H9 (cell line): ENCODE measurements at regions not wholly inside any gene's neighbourhood (a gene's known extent, or its start where the extent isn't known, plus 50 kb on each side); places are given as distances from the start of the nearest gene placed in this dataset.

Experiments
- DNase-seq: peaks from one replicate; pipeline ENCODE4 v3.0.0-alpha.2; 2017
- H2AFZ ChIP-seq: one replicate; pipeline ENCODE4 v1.6.1; 2013; ENCODE audit warnings: mild to moderate bottlenecking, low read length, control low read depth, moderate library complexity
- H2AK5ac ChIP-seq: 2 replicates; pipeline ENCODE4 v1.6.1; 2013; ENCODE audit warnings: low read length, control low read depth, mixed read lengths; ENCODE audit not compliant: insufficient read length
- H2BK120ac ChIP-seq: one replicate; pipeline ENCODE4 v1.6.1; 2013; ENCODE audit warnings: low read depth, mild to moderate bottlenecking, low read length, control low read depth, inconsistent platforms; ENCODE audit not compliant: poor library complexity, severe bottlenecking
- H2BK12ac ChIP-seq: 2 replicates; pipeline ENCODE4 v1.6.1; 2013; ENCODE audit warnings: low read length, control low read depth, mixed read lengths, low read depth; ENCODE audit not compliant: insufficient read length
- H2BK15ac ChIP-seq: 2 replicates; pipeline ENCODE4 v1.6.1; 2013; ENCODE audit warnings: low read depth, low read length, control low read depth
- H2BK20ac ChIP-seq: one replicate; pipeline ENCODE4 v1.6.1; 2013; ENCODE audit warnings: low read depth, mild to moderate bottlenecking, low read length, control low read depth, inconsistent platforms; ENCODE audit not compliant: poor library complexity, severe bottlenecking
- H2BK5ac ChIP-seq: 2 replicates; pipeline ENCODE4 v1.6.1; 2013; ENCODE audit warnings: low read length, control low read depth, mixed read lengths; ENCODE audit not compliant: insufficient read length
- H3K14ac ChIP-seq: 2 replicates; pipeline ENCODE4 v1.6.1; 2013; ENCODE audit warnings: low read length, control low read depth; ENCODE audit not compliant: insufficient read depth
- H3K18ac ChIP-seq: 2 replicates; pipeline ENCODE4 v1.6.1; 2013; ENCODE audit warnings: low read depth, mild to moderate bottlenecking, mixed read lengths, low read length, control low read depth; ENCODE audit not compliant: insufficient read length
- H3K23ac ChIP-seq: 2 replicates; pipeline ENCODE4 v1.6.1; 2013; ENCODE audit warnings: low read length, control low read depth, mixed read lengths, low read depth; ENCODE audit not compliant: insufficient read length
- H3K23me2 ChIP-seq: 2 replicates; pipeline ENCODE4 v1.6.1; 2013; ENCODE audit warnings: low read depth, mild to moderate bottlenecking, mixed read lengths, low read length, control low read depth; ENCODE audit not compliant: insufficient read length, poor library complexity, severe bottlenecking
- H3K27ac ChIP-seq: 2 replicates; pipeline ENCODE4 v1.5.1; 2013; ENCODE audit warnings: low read length, control low read depth, mixed read lengths, low read depth; ENCODE audit not compliant: insufficient read length
- H3K27me3 ChIP-seq: 2 replicates; pipeline ENCODE4 v1.6.1; 2013; ENCODE audit warnings: low read length, control low read depth, inconsistent platforms; ENCODE audit not compliant: insufficient read depth
- H3K4ac ChIP-seq: 2 replicates; pipeline ENCODE4 v1.6.1; 2013; ENCODE audit warnings: low read depth, mild to moderate bottlenecking, control low read depth, inconsistent platforms, low read length, moderate library complexity
- H3K4me1 ChIP-seq: 2 replicates; pipeline ENCODE4 v1.6.1; 2013; ENCODE audit warnings: low read length, control low read depth, inconsistent platforms; ENCODE audit not compliant: insufficient read depth
- H3K4me2 ChIP-seq: 2 replicates; pipeline ENCODE4 v1.6.1; 2013; ENCODE audit warnings: low read length, control low read depth, mixed read lengths; ENCODE audit not compliant: insufficient read length, insufficient read depth
- H3K56ac ChIP-seq: 2 replicates; pipeline ENCODE4 v1.6.1; 2013; ENCODE audit warnings: low read depth, mild to moderate bottlenecking, mixed read lengths, low read length, control low read depth; ENCODE audit not compliant: insufficient read length
- H3K79me1 ChIP-seq: 2 replicates; pipeline ENCODE4 v1.6.1; 2013; ENCODE audit warnings: low read depth, mild to moderate bottlenecking, moderate library complexity, low read length, control low read depth, inconsistent platforms; ENCODE audit not compliant: insufficient read depth, poor library complexity, severe bottlenecking
- H3K79me2 ChIP-seq: 2 replicates; pipeline ENCODE4 v1.6.1; 2013; ENCODE audit warnings: low read length, control low read depth, inconsistent platforms; ENCODE audit not compliant: insufficient read depth
- H3K9ac ChIP-seq: 2 replicates; pipeline ENCODE4 v1.6.1; 2013; ENCODE audit warnings: low read length, control low read depth, mixed read lengths; ENCODE audit not compliant: insufficient read length; ENCODE audit errors: extremely low read depth
- H3K9me3 ChIP-seq: one replicate; pipeline ENCODE4 v1.6.1; 2013; ENCODE audit warnings: low read depth, low read length, inconsistent platforms; ENCODE audit not compliant: control insufficient read depth
- H3T11ph ChIP-seq: one replicate; pipeline ENCODE4 v1.6.1; 2013; ENCODE audit warnings: mild to moderate bottlenecking, low read length, control low read depth, inconsistent platforms
- H4K20me1 ChIP-seq: one replicate; pipeline ENCODE4 v1.6.1; 2013; ENCODE audit not compliant: control insufficient read depth, insufficient read length, insufficient read depth
- H4K5ac ChIP-seq: 2 replicates; pipeline ENCODE4 v1.6.1; 2013; ENCODE audit warnings: low read depth, mild to moderate bottlenecking, mixed read lengths, low read length, control low read depth; ENCODE audit not compliant: insufficient read length
- H4K8ac ChIP-seq: replicated peaks from 2 replicates; pipeline ENCODE4 v1.6.1; 2013; ENCODE audit warnings: low read length, control low read depth, mixed read lengths, low read depth; ENCODE audit not compliant: insufficient read length
- H4K91ac ChIP-seq: 2 replicates; pipeline ENCODE4 v1.6.1; 2013; ENCODE audit warnings: low read depth, mild to moderate bottlenecking, moderate library complexity, mixed read lengths, low read length, control low read depth; ENCODE audit not compliant: insufficient read length
- H3K27ac Mint-ChIP-seq, 3 experiments: 2 replicates in 2 of 3; 3 replicates in 1 of 3; pipeline ENCODE4 v1.8.0; 2020 to 2021; ENCODE audit warnings: mixed read lengths in 3 of 3, mild to moderate bottlenecking in 1 of 3, moderate library complexity in 1 of 3
- H3K27me3 Mint-ChIP-seq: 2 replicates; pipeline ENCODE4 v1.8.0; 2021; ENCODE audit warnings: low read depth, mild to moderate bottlenecking, moderate library complexity, mixed read lengths
- H3K36me3 Mint-ChIP-seq, 3 experiments: 2 replicates in 2 of 3; 3 replicates in 1 of 3; pipeline ENCODE4 v1.8.0; 2020 to 2021; ENCODE audit warnings: low read depth in 3 of 3, mixed read lengths in 3 of 3; ENCODE audit not compliant: insufficient read depth in 1 of 3
- H3K4me1 Mint-ChIP-seq, 2 experiments: 2 replicates each; pipeline ENCODE4 v1.8.0; 2020; ENCODE audit warnings: mixed read lengths in 2 of 2
- H3K4me3 Mint-ChIP-seq, 2 experiments: 2 replicates in 1 of 2; 3 replicates in 1 of 2; pipeline ENCODE4 v1.8.0; 2020 to 2021; ENCODE audit warnings: mild to moderate bottlenecking in 2 of 2, mixed read lengths in 2 of 2, moderate library complexity in 1 of 2
- H3K9me3 Mint-ChIP-seq, 2 experiments: 2 replicates in 1 of 2; 3 replicates in 1 of 2; pipeline ENCODE4 v1.8.0; 2020; ENCODE audit warnings: mild to moderate bottlenecking in 2 of 2, mixed read lengths in 2 of 2, moderate library complexity in 1 of 2
- CTCF ChIP-seq: fragments of 200-600 bp; sonication (generic); conservative IDR thresholded peaks from 3 replicates; pipeline ENCODE4 v1.8.0; 2021; ENCODE audit warnings: antibody characterized with exemption, mild to moderate bottlenecking
- WGBS: extraction: QIAGEN DNeasy Blood & Tissue Kit; methylation state at CpG from one replicate; pipeline ENCODE4 v1.1.7; 2013; ENCODE audit warnings: missing lambda C conversion rate, low lambda C conversion rate, mixed read lengths; ENCODE audit not compliant: insufficient read length; ENCODE audit errors: extremely low coverage; 5-methylcytosine and 5-hydroxymethylcytosine counted together

GRCh38 chr6:80742481-80742880 is 636.0 kb downstream of the BCKDHB start:
- Histone ChIP-seq H3K4me1 (no peaks in the 10 kb centered on the region), H2BK20ac (no peak overlapping the region), H2BK120ac (no peak overlapping the region), H3K79me2 (no peaks in the 10 kb centered on the region), H3K23ac (no peak overlapping the region), H4K5ac (no peak overlapping the region), H4K20me1 (no peaks in the 10 kb centered on the region), H3T11ph (no peak overlapping the region), H4K91ac (no peak overlapping the region), H2BK5ac (no peak overlapping the region), H3K18ac (no peak overlapping the region), H3K23me2 (no peaks in the 10 kb centered on the region), H3K56ac (no peak overlapping the region), H3K4me2 (no peak overlapping the region), H2BK15ac (no peak overlapping the region), H2AK5ac (no peak overlapping the region), H3K79me1 (no peaks in the 10 kb centered on the region), H3K9ac (no peak overlapping the region), H3K27me3 (no peaks in the 10 kb centered on the region), H3K14ac (no peak overlapping the region), H3K4ac (no peak overlapping the region), H2AFZ (no peak overlapping the region), H3K27ac (no peak overlapping the region), H4K8ac (no peak overlapping the region), H2BK12ac (no peak overlapping the region), H3K9me3 (no peaks in the 10 kb centered on the region)
- H3K36me3 Mint-ChIP-seq: peaks cover 0 to 4% (median 2%) of the 10 kb centered on the region in 3 experiments; a peak in 4 of 7 replicates
- DNase-seq: no peak
- no peak overlapping the region for H3K4me3 Mint-ChIP-seq
- no peak overlapping the region for H3K27ac Mint-ChIP-seq
- H3K9me3 Mint-ChIP-seq: peaks cover 8 to 13% of the 10 kb centered on the region in 2 experiments
- H3K4me1 Mint-ChIP-seq: no peaks in the 10 kb centered on the region
- WGBS: no CpG with 5 or more reads among the region's 2 CpGs
- peak; percentile 67 for TF ChIP-seq CTCF
- H3K27me3 Mint-ChIP-seq: no peaks in the 10 kb centered on the region
